ENCODE measurements at regions not wholly inside any gene's neighbourhood (a gene's known extent, or its start where the extent isn't known, plus 50 kb on each side); places are given as distances from the start of the nearest gene placed in this dataset.

GRCh38 chr14:98819132-98819866, 452.7 kb downstream of the BCL11B start (continued):
- no peak for TF ChIP-seq PREB (CRISPR knock-in tag; IDR thresholded peaks at IDR 0.05; ENCODE audit: borderline replicate concordance)
- TF ChIP-seq NR2C2 (CRISPR knock-in tag; IDR thresholded peaks at IDR 0.05) = no peak
- TF ChIP-seq ERG (CRISPR knock-in tag; IDR thresholded peaks at IDR 0.05) = peak; percentile 60; the same call in 1 of the 2 replicates
- no peak for TF ChIP-seq ATF6 (CRISPR knock-in tag; IDR thresholded peaks at IDR 0.05)
- peak; percentile 65; the same call in 1 of the 2 replicates for TF ChIP-seq FOXK1 (CRISPR knock-in tag; IDR thresholded peaks at IDR 0.05)
- TF ChIP-seq ZNF512 (CRISPR knock-in tag; IDR thresholded peaks at IDR 0.05; ENCODE audit: borderline replicate concordance) = no peak
- peak; percentile 50; the same call in 1 of the 2 replicates for TF ChIP-seq EMX1 (CRISPR knock-in tag; IDR thresholded peaks at IDR 0.05)
- no peak; the same call in 1 of the 2 replicates for TF ChIP-seq FOXP4 (CRISPR knock-in tag; IDR thresholded peaks at IDR 0.05)
- TF ChIP-seq ATF2 (CRISPR knock-in tag; IDR thresholded peaks at IDR 0.05; ENCODE audit: borderline replicate concordance, low read depth) = no peak
- no peak for TF ChIP-seq ZNF317 (CRISPR knock-in tag; IDR thresholded peaks at IDR 0.05; ENCODE audit: borderline replicate concordance, low read depth)
- TF ChIP-seq SMAD4 (CRISPR knock-in tag; IDR thresholded peaks at IDR 0.05) = no peak
- no peak for TF ChIP-seq SOX15 (CRISPR knock-in tag; IDR thresholded peaks at IDR 0.05)

- ChIA-PET POLR2A (interaction anchor here (0.7 to 1.1 kb wide), 2 partner anchors 14 to 303 kb away, joined by 3 to 5 read pairs; no protein-coding TSS in a partner anchor), CTCF (interaction anchor here (0.6 to 1.6 kb wide), 3 partner anchors 55 to 215 kb away, joined by 3 to 5 read pairs (median 4); no protein-coding TSS in a partner anchor)
- H3K36me3 Mint-ChIP-seq = peaks cover 3% of the 10 kb centered on the region; the same call in 1 of the 2 replicates
- peaks cover 60% of the 10 kb centered on the region for H3K4me1 Mint-ChIP-seq
- peak overlapping the region; percentile 98 for H3K27ac Mint-ChIP-seq
- H3K9me3 Mint-ChIP-seq = peaks cover 4% of the 10 kb centered on the region; the same call in 1 of the 2 replicates
- H3K4me3 Mint-ChIP-seq = peak overlapping the region; percentile 26
- H3K27me3 Mint-ChIP-seq (ENCODE audit: low read depth) = no peaks in the 10 kb centered on the region
- DNase-seq (ENCODE audit: low spot score) (no peak), ATAC-seq (peak; percentile 76)
- TF ChIP-seq NR1H2 (CRISPR knock-in tag; IDR thresholded peaks at IDR 0.05) (no peak), ATF3 (CRISPR knock-in tag; conservative IDR thresholded peaks at IDR 0.05) (no peak), FOXK1 (CRISPR knock-in tag; IDR thresholded peaks at IDR 0.05) (no peak), AR (CRISPR knock-in tag; IDR thresholded peaks at IDR 0.05) (no peak), CBFB (CRISPR knock-in tag; IDR thresholded peaks at IDR 0.05; ENCODE audit: low read depth) (no peak), GABPB1 (CRISPR knock-in tag; IDR thresholded peaks at IDR 0.05) (no peak), ZMAT4 (CRISPR knock-in tag; IDR thresholded peaks at IDR 0.05) (no peak)
These were observed 452.2 kb downstream of the BCL11B start for GRCh38 chr14:98819867-98820206.

All from WTC11 (cell line).